Spleen (tissue), 11 donors: ENCODE measurements at regions not wholly inside any gene's neighbourhood (a gene's known extent, or its start where the extent isn't known, plus 50 kb on each side); places are given as distances from the start of the nearest gene placed in this dataset.

ENCODE experiments used
- DNase-seq: peaks from one replicate; pipeline ENCODE4 v3.0.0-alpha.2; 2020
- H3K27ac ChIP-seq, 8 donors: fragments of 200-600 bp; sonication (generic) in 7 of 8; 1 replicate in 4 of 8; 2 replicates in 4 of 8; pipeline versions ENCODE4 v1.5.0 to v1.8.0; 2016 to 2021; ENCODE audit warnings: inconsistent platforms in 4 of 8, mild to moderate bottlenecking in 4 of 8, moderate library complexity in 1 of 8
- H3K27me3 ChIP-seq, 7 donors: fragments of 200-600 bp; sonication (generic) in 6 of 7; replicated peaks in 1 of 7; 1 replicate in 4 of 7; 2 replicates in 3 of 7; pipeline versions ENCODE4 v1.5.0 to v1.8.0; 2016 to 2021; ENCODE audit warnings: inconsistent platforms in 3 of 7, mild to moderate bottlenecking in 1 of 7
- H3K36me3 ChIP-seq, 6 donors: fragments of 200-600 bp; sonication (generic) in 5 of 6; 1 replicate in 4 of 6; 2 replicates in 2 of 6; pipeline versions ENCODE4 v1.5.0 to v1.8.0; 2016 to 2021; ENCODE audit warnings: inconsistent platforms in 2 of 6
- H3K4me1 ChIP-seq, 6 donors: fragments of 200-600 bp; sonication (generic) in 5 of 6; 1 replicate in 3 of 6; 2 replicates in 3 of 6; pipeline versions ENCODE4 v1.5.0 to v1.8.0; 2016 to 2021; ENCODE audit warnings: inconsistent platforms in 3 of 6
- H3K4me3 ChIP-seq, 8 donors: fragments of 200-600 bp; sonication (generic) in 7 of 8; 1 replicate in 4 of 8; 2 replicates in 4 of 8; pipeline versions ENCODE4 v1.5.0 to v1.8.0; 2016 to 2021; ENCODE audit warnings: inconsistent platforms in 4 of 8, mild to moderate bottlenecking in 4 of 8, moderate library complexity in 2 of 8
- H3K9me3 ChIP-seq, 8 donors: fragments of 200-600 bp; sonication (generic) in 7 of 8; 1 replicate in 4 of 8; 2 replicates in 4 of 8; pipeline versions ENCODE4 v1.5.0 to v1.8.0; 2016 to 2021; ENCODE audit warnings: inconsistent platforms in 4 of 8
- POLR2A ChIP-seq, 3 donors: fragments of 450-650 bp; IDR thresholded peaks; one replicate each; pipeline ENCODE4 v1.5.1; 2017; ENCODE audit warnings: antibody characterized with exemption in 3 of 3, mild to moderate bottlenecking in 1 of 3
- POLR2AphosphoS5 ChIP-seq, 3 donors: sonication (generic); formaldehyde crosslinking; IDR thresholded peaks; one replicate each; pipeline ENCODE4 v1.5.1; 2017; ENCODE audit warnings: antibody characterized with exemption in 3 of 3
- WGBS, 5 donors: extraction: QIAGEN DNeasy Blood & Tissue Kit in 3 of 5; methylation state at CpG; one replicate each; pipeline versions ENCODE4 v1.1.5 to v1.1.7; 2013 to 2018; 5-methylcytosine and 5-hydroxymethylcytosine counted together
- intact Hi-C: fragments of 100-400 bp; cut with DNase I; formaldehyde crosslinking; loops from one replicate; pipeline ENCODE4 v1.15.0; 2023; ENCODE audit warnings: low total_unique reads
- TF ChIP-seq, protein P1 (sequence below), 11 experiments: fragments of 200-600 bp in 7 of 11; fragments of 450-650 bp in 4 of 11; sonication (generic) in 4 of 11; IDR thresholded peaks in 8 of 11; conservative IDR thresholded peaks in 3 of 11; 1 replicate in 7 of 11; 2 replicates in 4 of 11; pipeline versions ENCODE4 v1.4.0 to v1.8.0; 2016 to 2021; ENCODE audit warnings: antibody characterized with exemption in 11 of 11, inconsistent platforms in 4 of 11, mild to moderate bottlenecking in 1 of 11
- donor health status: healthy with polysubstance abuse.
- donor health status: DM: no; HTN: no; CAD: no; lungs with moderate emphysema.
- donor health status: DM: no; HTN: no; CAD: no.
- donor health status: Bipolar disorder and iron deficiency.
- donor health status: healthy.
- donor health status: DM: no; HTN: no; CAD: no.
- donor health status: DM: yes; HTN: yes; CAD: no.

DNA sequence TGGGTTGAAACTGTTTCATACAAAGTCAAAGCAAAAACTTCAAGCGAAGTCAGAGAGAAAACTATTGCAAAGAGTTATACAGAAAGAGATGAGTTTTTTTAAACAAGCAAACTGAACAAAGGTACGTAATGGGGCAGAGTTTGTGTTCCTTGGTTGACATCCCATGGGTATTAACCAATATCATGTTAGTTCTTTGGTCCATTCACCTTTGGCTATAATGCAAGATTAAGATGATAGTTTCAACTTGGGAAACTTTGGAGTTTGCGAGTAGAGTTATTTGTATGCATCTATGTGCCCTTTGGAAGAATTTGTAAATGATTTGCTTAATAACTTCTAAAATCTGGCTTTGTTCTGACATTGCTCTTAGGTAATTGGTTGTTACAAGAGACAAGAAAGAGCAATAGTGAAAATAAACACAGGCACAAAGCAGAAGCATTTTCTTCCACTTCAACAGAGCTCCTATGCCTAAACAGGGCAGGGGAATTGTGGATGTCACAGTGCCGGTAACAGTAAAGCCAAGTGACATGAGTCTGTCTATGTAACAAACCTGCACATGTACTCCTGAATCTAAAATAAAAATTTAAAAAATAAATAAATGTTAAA lies 936.1 kb downstream of the SUCLG1 start:
- WGBS, 5 donors, result 90 to 96% (median 95%) methylated on average over 4 of the region's 4 CpGs
- Histone ChIP-seq H3K27ac (no peak overlapping the region), H3K4me1 (no peaks in the 10 kb centered on the region), H3K9me3 (peaks cover 0 to 13% (median 7%) of the 10 kb centered on the region in 8 donors), H3K36me3 (no peaks in the 10 kb centered on the region), H3K27me3 (no peaks in the 10 kb centered on the region), H3K4me3 (no peak overlapping the region)
- no peak for DNase-seq
- TF ChIP-seq, protein P1, sequence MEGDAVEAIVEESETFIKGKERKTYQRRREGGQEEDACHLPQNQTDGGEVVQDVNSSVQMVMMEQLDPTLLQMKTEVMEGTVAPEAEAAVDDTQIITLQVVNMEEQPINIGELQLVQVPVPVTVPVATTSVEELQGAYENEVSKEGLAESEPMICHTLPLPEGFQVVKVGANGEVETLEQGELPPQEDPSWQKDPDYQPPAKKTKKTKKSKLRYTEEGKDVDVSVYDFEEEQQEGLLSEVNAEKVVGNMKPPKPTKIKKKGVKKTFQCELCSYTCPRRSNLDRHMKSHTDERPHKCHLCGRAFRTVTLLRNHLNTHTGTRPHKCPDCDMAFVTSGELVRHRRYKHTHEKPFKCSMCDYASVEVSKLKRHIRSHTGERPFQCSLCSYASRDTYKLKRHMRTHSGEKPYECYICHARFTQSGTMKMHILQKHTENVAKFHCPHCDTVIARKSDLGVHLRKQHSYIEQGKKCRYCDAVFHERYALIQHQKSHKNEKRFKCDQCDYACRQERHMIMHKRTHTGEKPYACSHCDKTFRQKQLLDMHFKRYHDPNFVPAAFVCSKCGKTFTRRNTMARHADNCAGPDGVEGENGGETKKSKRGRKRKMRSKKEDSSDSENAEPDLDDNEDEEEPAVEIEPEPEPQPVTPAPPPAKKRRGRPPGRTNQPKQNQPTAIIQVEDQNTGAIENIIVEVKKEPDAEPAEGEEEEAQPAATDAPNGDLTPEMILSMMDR (IDR thresholded peaks at IDR 0.05 in 8 of 11, conservative IDR thresholded peaks at IDR 0.05 in 3 of 11), result no peak
- no peak for TF ChIP-seq POLR2AphosphoS5 (IDR thresholded peaks at IDR 0.05)
- no peak for TF ChIP-seq POLR2A (IDR thresholded peaks at IDR 0.05)
- intact Hi-C loops, result no loop called here

DNA sequence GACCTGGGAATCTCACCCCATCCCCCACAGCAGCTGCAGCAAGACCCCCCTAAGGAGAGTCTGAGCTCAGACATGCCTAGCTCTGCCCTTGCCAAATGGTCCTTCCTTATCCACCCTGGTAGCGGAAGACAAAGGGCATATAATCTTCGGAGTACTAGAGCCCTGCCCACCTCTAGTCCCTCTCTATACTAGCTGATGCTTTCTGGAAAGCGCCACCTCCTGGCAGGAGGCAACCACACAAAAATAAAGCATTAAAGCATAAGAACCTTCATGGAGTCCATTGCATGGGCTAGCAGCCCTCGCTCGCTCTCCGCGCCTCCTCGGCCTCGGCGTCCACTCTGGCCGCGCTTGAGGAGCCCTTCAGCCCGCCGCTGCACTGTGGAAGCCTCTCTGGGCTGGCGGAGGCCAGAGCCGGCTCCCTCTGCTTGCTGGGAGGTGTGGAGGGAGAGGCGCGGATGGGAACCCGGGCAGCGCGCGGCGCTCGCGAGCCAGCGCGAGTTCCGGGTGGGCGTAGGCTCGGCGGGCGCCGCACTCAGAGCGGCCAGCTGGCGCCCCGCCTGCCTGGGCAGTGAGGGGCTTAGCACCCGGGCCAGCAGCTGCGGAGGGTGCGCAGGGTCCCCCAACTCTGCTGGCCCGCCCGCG lies 941.2 kb downstream of the SUCLG1 start:
- intact Hi-C loops, result no loop called here
- Histone ChIP-seq H3K9me3 (peaks cover 0 to 26% (median 12%) of the 10 kb centered on the region in 8 donors), H3K4me3 (no peak overlapping the region), H3K27ac (no peak overlapping the region), H3K36me3 (no peaks in the 10 kb centered on the region), H3K4me1 (no peaks in the 10 kb centered on the region), H3K27me3 (no peaks in the 10 kb centered on the region)
- no peak for DNase-seq
- WGBS, 5 donors, result 96% methylated on average over 37 to 42 of the region's 42 CpGs
- no peak for TF ChIP-seq POLR2AphosphoS5 (IDR thresholded peaks at IDR 0.05)
- TF ChIP-seq, protein P1 (IDR thresholded peaks at IDR 0.05 in 8 of 11, conservative IDR thresholded peaks at IDR 0.05 in 3 of 11), result no peak
- no peak for TF ChIP-seq POLR2A (IDR thresholded peaks at IDR 0.05)

DNA sequence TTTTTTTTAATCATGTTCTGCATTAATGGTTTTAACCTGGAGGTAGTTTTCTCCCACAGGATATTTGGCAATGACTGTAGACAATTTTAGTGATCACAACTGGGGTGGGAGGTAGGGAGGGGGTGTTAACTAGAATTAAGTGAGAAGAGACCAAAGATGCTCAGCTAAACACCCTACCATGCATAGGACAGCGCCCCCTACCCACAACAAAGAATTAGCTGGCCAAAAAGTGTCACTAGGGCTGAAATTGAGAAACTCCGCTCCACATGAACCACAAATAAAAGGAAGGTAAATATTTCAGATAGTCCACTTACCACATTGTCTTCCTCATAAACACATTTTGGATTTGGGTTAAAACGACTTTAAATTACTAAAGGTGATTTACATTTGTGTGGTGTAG lies 942.6 kb downstream of the SUCLG1 start:
- H3K36me3 ChIP-seq, result no peaks in the 10 kb centered on the region
- H3K4me1 ChIP-seq, result no peaks in the 10 kb centered on the region
- H3K4me3 ChIP-seq, result no peak overlapping the region
- intact Hi-C loops, result no loop called here
- H3K27ac ChIP-seq, result no peak overlapping the region
- DNase-seq, result no peak
- no peaks in the 10 kb centered on the region for H3K27me3 ChIP-seq
- 46 to 55% (median 50%) methylated on average over 3 of the region's 3 CpGs for WGBS, 5 donors
- TF ChIP-seq POLR2AphosphoS5 (IDR thresholded peaks at IDR 0.05) (no peak), POLR2A (IDR thresholded peaks at IDR 0.05) (no peak)
- TF ChIP-seq, protein P1 (IDR thresholded peaks at IDR 0.05 in 8 of 11, conservative IDR thresholded peaks at IDR 0.05 in 3 of 11), result no peak
- peaks cover 0 to 26% (median 12%) of the 10 kb centered on the region in 8 donors for H3K9me3 ChIP-seq

DNA sequence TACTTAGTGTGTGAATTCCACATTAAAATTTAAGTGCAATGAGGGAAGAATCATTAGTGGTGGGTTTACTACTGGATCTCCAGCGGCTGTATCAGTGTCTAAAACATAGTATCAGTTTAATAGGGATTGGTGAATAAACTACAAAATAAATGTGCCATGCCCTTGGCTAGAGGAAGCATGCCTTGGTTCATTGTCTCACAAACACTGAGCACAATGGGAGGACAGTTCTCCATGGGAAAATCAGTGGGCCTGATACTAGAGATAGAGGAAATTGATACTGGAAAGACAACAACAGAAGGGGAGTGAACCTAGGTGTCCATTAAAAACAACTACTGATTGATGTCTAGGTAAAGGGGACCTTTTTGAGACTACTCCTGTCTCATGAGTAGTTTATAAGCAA lies 971.6 kb downstream of the SUCLG1 start:
- no peaks in the 10 kb centered on the region for H3K36me3 ChIP-seq
- peaks cover 0 to 15% (median 8%) of the 10 kb centered on the region in 8 donors for H3K9me3 ChIP-seq
- H3K27me3 ChIP-seq, result no peaks in the 10 kb centered on the region
- no peak for DNase-seq
- WGBS, 5 donors, result 65 to 83% (median 73%) methylated on average over 1 of the region's 1 CpG
- H3K4me1 ChIP-seq, result no peaks in the 10 kb centered on the region
- no peak overlapping the region for H3K4me3 ChIP-seq
- no peak overlapping the region for H3K27ac ChIP-seq
- TF ChIP-seq POLR2AphosphoS5 (IDR thresholded peaks at IDR 0.05) (no peak), POLR2A (IDR thresholded peaks at IDR 0.05) (no peak)
- TF ChIP-seq, protein P1 (IDR thresholded peaks at IDR 0.05 in 8 of 11, conservative IDR thresholded peaks at IDR 0.05 in 3 of 11), result no peak
- intact Hi-C loops, result no loop called here
